Pancreas (tissue), 10 donors: ENCODE measurements at regions not wholly inside any gene's neighbourhood (a gene's known extent, or its start where the extent isn't known, plus 50 kb on each side); places are given as distances from the start of the nearest gene placed in this dataset.

Experiments used
- ATAC-seq, 4 donors: fragments of 200-7000 bp; cut with Tn5 transposase; one replicate each; pipeline versions ENCODE4 v1.8.0 to v1.9.1; 2020; ENCODE audit warnings: mild to moderate bottlenecking in 4 of 4, moderate library complexity in 4 of 4
- DNase-seq, 6 donors: peaks; one replicate each; pipeline ENCODE4 v3.0.0-alpha.2; 2020
- FAIRE-seq: peaks from 2 replicates; lab custom pipeline; 2012; peaks lifted over from hg19 to GRCh38; lab: Jason Lieb, UNC
- H3K27ac ChIP-seq, 4 donors: fragments of 200-600 bp; sonication (generic); 1 replicate in 3 of 4; 2 replicates in 1 of 4; pipeline versions ENCODE4 v1.5.0 to v1.8.0; 2020
- H3K27me3 ChIP-seq, 4 donors: fragments of 200-600 bp; one replicate each; pipeline ENCODE4 v1.8.0; 2021
- H3K36me3 ChIP-seq, 3 donors: fragments of 200-600 bp; sonication (generic) in 1 of 3; one replicate each; pipeline versions ENCODE4 v1.5.0 to v1.8.0; 2020 to 2021
- H3K4me1 ChIP-seq, 3 donors: fragments of 200-600 bp; one replicate each; pipeline ENCODE4 v1.8.0; 2021
- H3K4me3 ChIP-seq, 4 donors: fragments of 200-600 bp; sonication (generic) in 2 of 4; one replicate each; pipeline versions ENCODE4 v1.5.0 to v1.8.0; 2020 to 2021
- H3K9me3 ChIP-seq, 4 donors: fragments of 200-600 bp; one replicate each; pipeline ENCODE4 v1.8.0; 2021
- CTCF ChIP-seq, 4 donors: fragments of 200-600 bp; sonication (generic) in 3 of 4; IDR thresholded peaks; one replicate each; pipeline versions ENCODE4 v1.5.0 to v1.8.0; 2021; ENCODE audit warnings: antibody characterized with exemption in 4 of 4
- WGBS, 2 donors: extraction: QIAGEN DNeasy Blood & Tissue Kit; methylation state at CpG; one replicate each; pipeline ENCODE4 v1.1.7; 2013; 5-methylcytosine and 5-hydroxymethylcytosine counted together
- intact Hi-C, 3 donors: fragments of 100-400 bp; cut with DNase I; formaldehyde crosslinking; loops; one replicate each; pipeline versions ENCODE4 v1.11.1 to v1.14.2; 2022
- donor health status: healthy with polysubstance abuse.
- donor health status: DM: no; HTN: no; CAD: no; lungs with moderate emphysema.
- donor health status: DM: no; HTN: no; CAD: no.
- donor health status: control.
- donor health status: control.
- donor health status: Bipolar disorder and iron deficiency.
- donor health status: DM: yes; HTN: yes; CAD: no.
- donor health status: DM: no; HTN: no; CAD: no.
- donor health status: DM: no; HTN: no; CAD: no.
- donor health status: DM: yes; HTN: yes; CAD: no.

- ATAC-seq (no peak), FAIRE-seq (no peak), DNase-seq (no peak)
- WGBS, 2 donors: 91 to 94% methylated on average over 8 of the region's 8 CpGs
- H3K4me3 ChIP-seq: no peak overlapping the region
- H3K27ac ChIP-seq: no peak overlapping the region
- H3K27me3 ChIP-seq: no peaks in the 10 kb centered on the region
- H3K9me3 ChIP-seq: no peaks in the 10 kb centered on the region
- intact Hi-C loops: no loop called here
- TF ChIP-seq CTCF (IDR thresholded peaks at IDR 0.05): no peak
- no peaks in the 10 kb centered on the region for H3K4me1 ChIP-seq
- H3K36me3 ChIP-seq: no peaks in the 10 kb centered on the region
Observed at GRCh38 chr1:94708811-94709210, 111.3 kb upstream of the SLC44A3 start.

GRCh38 chr1:94708299-94708685 lies 111.9 kb upstream of the SLC44A3 start:
- no peaks in the 10 kb centered on the region for H3K36me3 ChIP-seq
- H3K27ac ChIP-seq: no peak overlapping the region
- no peaks in the 10 kb centered on the region for H3K9me3 ChIP-seq
- H3K27me3 ChIP-seq: no peaks in the 10 kb centered on the region
- FAIRE-seq: no peak
- H3K4me1 ChIP-seq: no peaks in the 10 kb centered on the region
- no peak for ATAC-seq
- no peak overlapping the region for H3K4me3 ChIP-seq
- no peak for DNase-seq
- intact Hi-C loops: no loop called here
- 93 to 97% methylated on average over 2 of the region's 2 CpGs for WGBS, 2 donors
- TF ChIP-seq CTCF (IDR thresholded peaks at IDR 0.05): no peak

- intact Hi-C loops: no loop called here
- DNase-seq (no peak), ATAC-seq (peak in 2 of 4 donors; percentile 30 to 40), FAIRE-seq (no peak)
- Histone ChIP-seq H3K4me3 (no peak overlapping the region), H3K4me1 (no peaks in the 10 kb centered on the region), H3K36me3 (no peaks in the 10 kb centered on the region), H3K9me3 (no peaks in the 10 kb centered on the region), H3K27ac (no peak overlapping the region), H3K27me3 (no peaks in the 10 kb centered on the region)
- 74 to 77% methylated on average over 13 of the region's 13 CpGs for WGBS, 2 donors
- no peak for TF ChIP-seq CTCF (IDR thresholded peaks at IDR 0.05)
Observed at GRCh38 chr1:94707321-94708298, 112.5 kb upstream of the SLC44A3 start.

- intact Hi-C loops: no loop called here
- DNase-seq (peak in 1 of 6 donors; percentile 21), FAIRE-seq (no peak), ATAC-seq (peak in 3 of 4 donors; percentile 31 to 67 (median 38))
- Histone ChIP-seq H3K27ac (peak overlapping the region in 2 of 4 donors; percentile 14 to 43), H3K27me3 (no peaks in the 10 kb centered on the region), H3K9me3 (no peaks in the 10 kb centered on the region), H3K36me3 (no peaks in the 10 kb centered on the region), H3K4me3 (no peak overlapping the region), H3K4me1 (peaks cover 0 to 5% (median 3%) of the 10 kb centered on the region in 3 donors)
- no peak for TF ChIP-seq CTCF (IDR thresholded peaks at IDR 0.05)
- WGBS, 2 donors: 50 to 61% methylated on average over 1 of the region's 1 CpG
Observed at GRCh38 chr1:94702442-94702815, 117.7 kb upstream of the SLC44A3 start.
